SK-MEL-5 (cell line): ENCODE measurements at regions not wholly inside any gene's neighbourhood (a gene's known extent, or its start where the extent isn't known, plus 50 kb on each side); places are given as distances from the start of the nearest gene placed in this dataset.

ENCODE experiments used
- DNase-seq: peaks from one replicate; pipeline ENCODE4 v3.0.0-alpha.2; 2016; ENCODE audit warnings: low read depth, low spot score
- in situ Hi-C: cut with HindIII; loops from 2 replicates; pipeline ENCODE4 v1.10.0; 2016; ENCODE audit warnings: low sequenced_read_pairs, high pct_unique_total_duplicates, low pct_unique_long_range_greater_than_20kb

DNA sequence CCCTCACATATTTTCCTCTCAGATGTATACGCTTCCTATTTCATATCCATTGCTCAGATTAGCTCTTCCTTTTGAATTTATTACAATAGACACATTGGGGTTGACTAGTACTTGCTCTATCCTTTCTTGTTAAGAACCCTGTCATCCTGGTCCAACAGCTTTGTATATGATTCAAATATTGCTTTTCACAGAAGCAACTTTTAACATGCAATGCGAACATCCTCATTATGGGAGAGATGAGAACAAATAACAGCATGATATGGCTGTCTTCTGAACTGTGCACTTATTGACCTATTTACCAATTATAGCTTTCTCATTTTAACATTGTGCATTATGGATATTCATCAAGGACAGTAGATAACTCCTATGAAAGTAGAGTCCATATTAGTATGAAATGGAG, 510.8 kb downstream of the PTPRC start:
- in situ Hi-C loops: no loop called here
- no peak for DNase-seq

DNA sequence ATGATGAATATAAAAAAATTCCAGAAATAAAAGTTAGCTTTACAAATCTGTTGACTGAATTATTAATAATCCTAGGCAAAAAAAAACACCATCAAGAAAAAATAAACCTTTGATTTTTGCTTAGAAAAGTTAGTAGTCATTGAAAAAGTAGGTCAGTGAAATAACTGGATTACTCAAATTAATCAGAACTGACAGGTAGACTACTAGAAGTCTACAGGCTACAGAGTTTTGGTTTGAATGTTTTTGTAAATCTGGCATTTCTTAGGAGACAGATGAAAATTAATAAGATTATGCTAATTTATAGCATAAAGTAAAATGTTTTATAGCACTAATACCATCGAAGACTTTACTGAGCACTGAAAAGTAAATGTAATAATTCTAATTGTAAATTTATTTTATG, 511.9 kb downstream of the PTPRC start:
- in situ Hi-C loops: no loop called here
- no peak for DNase-seq

DNA sequence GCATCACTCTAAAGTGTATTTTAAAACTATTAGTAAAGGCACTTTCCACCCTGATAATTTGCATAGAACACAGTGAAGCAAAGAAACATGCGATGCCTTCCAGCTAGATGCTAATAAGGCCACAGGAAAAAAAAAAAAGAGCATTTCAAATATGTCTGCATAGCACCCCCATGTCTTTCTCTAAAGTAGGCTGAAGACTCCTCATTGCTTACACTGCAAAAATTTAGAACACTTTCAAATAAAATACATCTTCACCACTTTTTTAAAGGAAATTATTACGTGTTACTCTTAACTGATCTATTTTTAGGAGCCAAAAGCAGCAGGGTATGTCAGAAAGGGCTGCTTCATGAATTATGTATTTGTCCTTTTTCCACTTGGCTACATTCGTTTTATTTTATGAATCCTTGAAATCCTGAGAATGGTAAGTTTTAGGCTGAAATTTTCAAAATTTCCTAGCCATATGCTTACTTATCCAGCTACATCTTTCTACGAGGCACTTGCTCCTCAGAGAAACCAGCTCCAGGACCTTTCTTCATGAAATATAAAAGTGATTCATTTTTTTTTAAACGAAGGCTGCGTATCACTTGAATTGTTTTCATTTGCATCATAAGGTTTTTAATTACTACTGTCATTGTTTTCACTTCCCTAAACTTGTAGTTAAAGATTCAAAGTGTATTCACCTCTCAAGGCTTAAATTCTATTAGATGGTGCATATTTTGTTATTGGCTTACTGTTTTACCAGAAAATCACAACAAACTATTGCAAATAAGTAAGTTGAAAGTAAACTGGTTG, 513.0 kb downstream of the PTPRC start:
- in situ Hi-C loops: no loop called here
- DNase-seq: no peak

DNA sequence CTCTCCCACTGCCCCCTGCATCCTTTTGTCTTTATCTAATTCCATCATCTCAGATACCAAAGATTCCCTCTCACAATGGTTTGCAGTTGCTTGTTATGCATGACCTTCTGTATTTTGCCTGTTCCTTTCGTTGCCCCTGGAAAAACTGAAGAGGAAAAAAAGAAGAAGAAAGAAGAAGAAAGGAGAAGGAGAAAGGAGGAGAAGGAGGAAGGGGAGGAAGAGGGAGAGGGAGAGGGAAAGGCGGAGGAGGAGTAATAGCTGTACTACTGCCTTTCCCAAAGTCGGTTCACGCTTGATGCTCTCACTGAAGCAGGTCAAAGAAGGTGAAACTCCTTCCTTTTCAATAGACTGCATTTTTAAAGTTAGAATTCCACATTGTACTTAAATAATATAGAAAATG, 513.8 kb downstream of the PTPRC start:
- no peak for DNase-seq
- in situ Hi-C loops: no loop called here

DNA sequence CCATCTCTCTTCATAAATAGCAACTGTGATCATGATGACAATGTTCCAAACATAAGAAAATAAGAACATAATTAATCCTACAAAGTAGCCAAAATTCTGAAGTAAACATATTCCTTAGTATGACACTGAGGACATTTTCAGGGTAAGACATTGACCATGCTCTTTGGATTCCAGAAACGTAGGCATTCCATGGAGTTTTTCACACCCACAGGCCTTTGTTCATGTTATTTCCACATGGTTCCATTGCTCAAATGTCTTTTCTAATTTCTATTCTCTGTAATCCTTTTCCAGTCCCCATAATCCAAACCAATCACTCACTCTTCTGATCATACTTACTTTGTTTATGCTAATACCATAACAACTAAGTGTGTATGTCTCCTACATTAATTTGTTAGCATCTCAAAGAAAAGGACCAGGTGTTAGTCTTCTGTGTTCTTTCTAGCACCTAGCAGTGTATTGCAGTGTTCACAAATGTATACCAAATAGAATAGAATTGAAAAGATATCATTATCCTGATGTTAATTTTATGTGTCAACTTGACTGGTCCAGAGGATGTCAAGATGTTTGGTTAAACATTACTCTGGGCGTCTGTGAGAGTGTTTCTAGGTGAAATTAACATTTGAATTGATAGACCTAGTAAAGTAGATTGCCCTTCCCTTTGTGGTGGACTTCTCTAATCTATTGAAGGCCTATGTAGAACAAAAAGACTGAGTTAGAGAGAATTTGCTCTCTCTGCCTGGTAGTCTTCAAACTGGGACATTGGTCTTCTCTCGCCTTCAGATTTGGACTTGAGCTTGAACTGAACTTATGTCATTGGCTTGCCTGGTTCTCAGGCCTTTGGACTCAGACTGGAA, 516.6 kb downstream of the PTPRC start:
- in situ Hi-C loops: no loop called here
- no peak for DNase-seq

DNA sequence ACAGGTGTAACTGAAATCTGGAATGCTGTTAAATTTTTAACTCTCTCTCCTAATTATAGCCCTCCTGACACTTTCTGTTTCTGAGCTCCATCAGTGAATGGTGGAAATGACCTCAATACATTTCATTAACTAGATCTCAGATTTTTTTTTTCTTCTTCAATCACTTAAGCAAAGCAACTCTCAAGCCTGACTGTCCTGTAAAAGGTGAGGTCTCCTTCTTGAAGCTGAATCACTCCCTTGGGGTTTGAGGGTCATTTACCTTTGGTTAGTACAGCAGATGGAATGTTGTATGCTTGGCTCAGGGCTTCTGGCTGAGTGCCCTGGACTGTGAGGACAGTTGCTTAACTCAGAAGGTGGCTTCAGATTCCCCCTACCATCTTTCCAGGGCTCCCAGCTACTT, 518.7 kb downstream of the PTPRC start:
- in situ Hi-C loops: no loop called here
- DNase-seq: no peak

DNA sequence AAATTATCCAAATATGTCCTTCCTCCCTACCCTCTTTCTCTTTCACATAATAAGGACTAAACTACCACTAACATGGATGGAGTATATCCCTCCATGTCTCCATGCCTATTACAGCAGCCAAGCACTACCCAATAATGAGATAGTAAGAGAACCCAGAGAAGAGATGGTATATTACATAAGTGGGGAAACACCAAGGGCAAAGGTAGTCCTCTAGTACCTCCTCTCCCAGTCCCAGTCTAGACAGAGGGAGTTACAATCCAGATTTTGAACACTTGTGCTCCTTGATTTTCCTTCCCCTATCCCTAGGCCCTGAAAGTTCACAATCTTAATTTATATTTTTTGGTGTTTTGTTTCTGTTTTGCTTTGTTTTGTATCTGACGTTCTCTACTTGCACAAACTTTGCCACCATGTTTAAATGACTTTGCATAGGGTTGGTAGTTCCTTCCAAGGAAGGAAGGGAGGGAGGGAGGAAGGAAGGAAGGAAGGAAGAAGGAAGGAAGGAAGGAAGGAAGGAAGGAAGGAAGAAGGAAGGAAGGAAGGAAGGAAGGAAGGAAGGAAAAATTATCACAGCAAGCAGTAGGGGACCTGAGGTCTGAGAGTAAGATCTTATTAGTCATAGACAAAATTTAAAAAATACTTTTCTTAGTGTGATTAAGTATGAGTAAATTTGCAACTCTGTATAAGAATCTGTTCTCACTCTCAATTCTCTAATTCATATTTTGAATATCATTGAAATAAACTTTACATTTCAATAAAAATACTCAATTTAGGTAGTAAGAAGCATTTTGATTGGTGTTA, 521.9 kb downstream of the PTPRC start:
- in situ Hi-C loops: no loop called here
- DNase-seq: no peak

DNA sequence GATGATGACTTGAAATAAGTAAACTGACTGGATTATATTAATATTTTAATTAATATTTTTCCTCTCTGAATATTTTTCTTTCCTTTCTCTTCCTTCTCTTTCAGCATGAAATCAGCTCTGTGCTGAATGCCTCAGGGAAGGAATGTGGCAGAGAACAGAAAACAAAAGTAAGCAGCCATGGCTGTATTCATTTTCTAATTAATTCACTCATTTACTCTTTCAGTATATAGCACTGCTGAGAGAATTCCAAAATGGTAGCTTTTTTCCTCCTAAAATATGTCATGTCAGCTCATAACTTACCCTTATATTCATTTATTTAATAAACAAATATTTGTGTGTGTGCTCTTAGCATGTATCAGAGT, 522.5 kb downstream of the PTPRC start:
- in situ Hi-C loops: no loop called here
- no peak for DNase-seq

DNA sequence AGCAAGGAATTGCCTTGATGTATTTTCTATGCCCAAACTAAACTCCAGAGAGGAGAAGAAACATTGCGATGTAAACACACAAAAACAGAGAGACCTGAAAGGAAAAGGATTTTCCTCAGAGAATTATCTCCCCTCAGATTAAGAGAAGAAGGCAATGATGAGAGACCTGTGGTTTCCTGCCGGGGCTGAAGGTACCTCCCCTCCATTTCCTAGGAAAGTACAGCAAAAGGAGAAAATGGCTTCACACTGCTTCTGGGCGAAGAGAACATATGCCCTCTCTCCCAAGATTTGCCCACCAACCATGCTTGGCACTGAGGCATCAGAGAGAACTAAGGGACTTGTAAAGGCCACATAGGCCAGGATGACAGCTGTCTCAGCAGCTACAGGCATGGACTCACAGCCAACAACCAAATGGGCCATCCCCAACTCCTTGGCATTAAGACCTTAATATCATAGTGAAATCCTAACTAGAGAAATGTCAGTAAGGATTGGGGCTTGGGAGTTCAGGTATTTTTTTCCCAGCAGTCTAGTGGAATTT, 523.0 kb downstream of the PTPRC start:
- DNase-seq: no peak
- in situ Hi-C loops: no loop called here

DNA sequence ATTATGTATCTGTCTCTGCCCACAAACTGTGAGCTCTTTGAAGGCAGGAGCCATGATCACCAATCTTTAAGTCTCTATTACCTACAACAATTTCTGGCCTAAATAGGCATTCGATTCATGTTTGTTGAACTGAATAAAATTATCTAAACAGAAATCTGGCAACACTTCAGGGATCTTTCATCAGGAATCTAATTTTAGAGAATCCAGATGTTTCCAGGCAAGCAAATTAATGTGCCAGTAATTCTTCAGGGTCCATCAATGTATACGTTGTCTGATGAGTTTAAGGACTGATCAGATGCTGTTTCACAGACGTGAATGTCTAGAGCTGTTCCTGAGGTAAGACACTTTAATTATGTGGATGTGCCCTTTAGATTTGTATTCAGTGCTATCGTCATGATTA, 524.4 kb downstream of the PTPRC start:
- DNase-seq: no peak
- in situ Hi-C loops: no loop called here

DNA sequence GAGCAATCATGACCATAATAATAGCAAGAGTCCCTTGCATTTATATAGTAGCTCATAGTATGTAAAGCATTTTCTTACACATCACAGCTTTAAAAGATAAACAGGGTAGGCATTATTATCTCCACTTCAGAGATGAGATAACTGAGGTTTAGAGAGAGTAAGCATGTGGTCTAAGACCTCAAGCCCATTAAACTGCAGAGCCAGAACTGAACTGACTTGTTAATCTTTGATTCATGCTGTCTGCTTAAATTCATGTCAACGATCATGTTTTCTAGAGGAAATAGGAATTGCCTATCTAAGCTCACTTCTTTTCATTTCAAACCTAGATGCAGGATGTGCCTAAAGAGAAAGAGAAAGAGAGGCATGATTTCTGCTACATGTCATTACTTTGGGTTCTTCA, 524.8 kb downstream of the PTPRC start:
- no peak for DNase-seq
- in situ Hi-C loops: no loop called here

DNA sequence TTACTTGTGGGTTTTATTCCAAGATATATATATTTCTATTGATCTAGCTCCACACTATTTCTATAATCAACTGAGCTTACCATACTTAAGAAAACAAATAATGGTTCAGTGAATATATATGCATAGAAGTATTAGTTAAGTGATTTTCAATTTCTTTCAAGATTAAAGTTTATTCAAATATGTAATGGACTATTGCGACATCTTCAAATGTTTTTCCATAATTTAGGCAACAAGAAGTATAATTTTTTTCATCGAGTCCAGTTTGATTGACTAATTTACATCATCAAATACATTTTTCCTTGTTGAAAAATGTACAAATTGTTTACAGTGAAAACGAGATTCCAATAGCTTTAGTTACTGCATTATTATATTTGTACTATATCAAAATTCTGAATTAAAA, 528.6 kb downstream of the PTPRC start:
- in situ Hi-C loops: no loop called here
- no peak for DNase-seq

DNA sequence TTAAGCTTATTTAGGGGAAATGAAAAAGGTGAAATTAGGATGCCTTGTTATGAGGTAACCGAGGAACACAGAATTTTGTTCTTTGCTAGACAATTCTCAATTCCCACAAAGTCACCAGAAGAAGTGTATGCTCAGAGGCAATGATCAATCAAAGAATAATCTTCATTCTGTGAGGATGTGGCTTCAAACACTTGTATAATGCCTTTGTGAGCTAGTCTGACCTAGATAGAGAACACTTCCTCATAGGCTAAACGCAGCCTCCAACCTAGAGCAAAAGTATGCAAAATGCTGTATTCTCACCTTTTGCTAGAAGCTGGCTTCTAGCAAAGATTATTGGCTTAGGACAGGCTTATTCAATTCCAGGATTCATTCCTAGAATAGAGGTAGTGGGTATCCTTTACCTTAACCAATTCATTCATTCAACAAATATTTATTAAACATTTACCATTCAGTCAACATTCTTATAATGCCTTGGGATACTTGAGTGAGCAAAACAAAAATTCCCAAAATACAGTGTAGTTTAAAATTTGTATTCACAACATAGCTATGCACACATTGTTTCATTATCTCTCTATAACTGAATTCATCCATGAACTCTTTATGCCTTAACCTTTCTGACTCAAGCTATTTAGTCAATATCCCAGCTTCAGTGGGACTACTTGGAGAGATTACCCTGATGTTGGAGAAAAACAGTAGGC, 530.2 kb downstream of the PTPRC start:
- DNase-seq: no peak
- in situ Hi-C loops: no loop called here

DNA sequence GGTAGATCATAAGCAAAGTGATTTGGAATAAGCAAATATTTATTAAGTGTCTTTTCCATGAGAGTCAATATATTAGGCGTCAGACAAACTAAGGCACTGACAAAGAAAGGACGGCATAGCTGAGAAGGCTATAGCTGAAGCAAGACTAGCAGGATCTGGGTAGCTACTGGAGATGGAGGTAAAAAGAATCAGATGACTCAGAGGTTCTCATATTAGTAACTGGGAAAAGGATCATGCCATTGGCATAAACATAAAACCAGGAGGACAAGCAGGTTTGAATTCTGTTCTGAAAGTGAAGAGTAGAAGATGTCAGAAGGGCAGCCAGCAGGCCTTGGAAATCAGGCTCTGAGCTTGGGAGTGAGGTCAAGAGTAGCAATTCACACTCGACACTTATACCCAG, 531.9 kb downstream of the PTPRC start:
- in situ Hi-C loops: no loop called here
- DNase-seq: no peak

DNA sequence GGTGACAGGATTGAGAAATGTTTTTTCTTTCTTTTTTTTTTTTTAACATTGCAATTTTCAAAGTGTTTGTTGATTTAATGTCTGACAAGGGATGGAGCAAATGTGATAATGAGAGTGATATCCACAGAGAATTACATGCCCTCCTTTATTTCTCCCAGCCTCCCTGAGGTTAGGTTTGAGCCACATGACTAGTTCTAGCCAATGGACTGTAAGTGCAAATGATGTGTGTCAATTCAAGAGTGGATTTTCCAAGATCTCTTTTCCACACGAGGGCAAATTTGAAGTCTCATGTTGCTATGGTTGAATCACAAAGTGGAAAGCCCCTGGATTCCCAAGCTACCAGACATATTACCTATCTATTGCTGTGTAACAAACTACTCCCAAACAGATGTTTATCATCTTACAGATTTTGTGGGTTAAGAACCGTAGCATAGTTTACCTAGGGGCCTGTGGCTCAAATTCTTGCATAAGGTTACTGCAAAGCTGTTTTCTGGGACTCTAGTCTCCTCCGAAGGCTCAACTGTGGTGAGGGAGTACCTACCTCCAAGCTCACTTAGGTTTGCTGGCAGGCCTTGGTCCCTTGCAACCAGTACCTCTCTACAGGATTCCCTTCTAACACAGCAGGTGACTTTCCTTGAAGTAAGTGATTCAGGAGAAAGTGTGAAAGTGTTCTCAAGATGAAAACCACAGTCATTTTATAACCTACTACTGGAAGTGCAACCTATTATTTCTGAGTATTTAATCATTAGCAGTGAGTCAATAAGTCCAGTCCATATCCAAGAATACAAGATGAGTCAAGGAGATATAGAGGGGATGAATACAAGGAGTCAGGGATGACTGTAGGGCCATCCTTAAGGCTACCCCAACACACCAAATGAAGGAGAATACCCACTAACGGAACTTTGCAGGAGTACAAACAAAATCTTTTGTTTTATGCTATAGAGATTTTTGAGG, 533.6 kb downstream of the PTPRC start:
- DNase-seq: no peak
- in situ Hi-C loops: no loop called here

DNA sequence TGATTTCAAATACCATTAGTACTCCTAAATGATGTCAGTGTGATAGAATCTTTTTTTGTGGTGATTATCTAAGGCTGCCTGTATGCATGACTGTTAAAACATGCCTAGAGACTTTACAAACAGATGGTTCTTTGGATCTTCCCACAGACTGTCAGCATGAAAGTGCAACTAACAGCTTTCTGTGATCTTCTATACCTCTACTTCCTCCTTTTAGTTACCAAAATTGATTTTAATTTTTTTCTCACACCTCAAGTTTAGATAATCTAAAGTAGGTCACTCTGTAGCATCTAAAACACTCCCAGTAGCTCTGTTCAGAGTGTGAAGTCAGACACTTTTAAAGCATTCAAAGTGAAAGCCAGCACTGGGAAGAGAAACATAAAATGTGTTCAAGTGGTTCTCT, 534.5 kb downstream of the PTPRC start:
- in situ Hi-C loops: no loop called here

DNA sequence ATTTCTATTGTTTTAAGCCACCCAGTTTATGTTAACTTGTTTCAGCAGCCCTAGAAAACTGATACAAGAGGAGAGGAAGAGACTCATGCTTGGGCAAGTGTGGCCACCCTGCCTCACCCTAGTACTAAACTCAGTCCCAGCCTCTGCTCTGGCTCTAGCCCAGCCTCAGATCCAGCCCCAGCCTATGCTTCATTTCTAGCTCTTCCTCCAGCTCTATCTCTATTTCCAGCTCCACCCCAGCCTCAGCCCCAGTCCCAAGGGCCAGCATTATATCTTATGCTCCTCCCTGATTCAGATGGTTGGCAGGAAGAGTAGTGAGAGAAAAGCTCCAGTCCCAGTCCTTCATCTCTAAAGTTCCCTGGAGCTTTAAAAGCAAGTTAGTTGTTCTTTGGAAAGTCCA, 535.5 kb downstream of the PTPRC start:
- in situ Hi-C loops: no loop called here
- DNase-seq: no peak

More for the DNA sequence above, 534.5 kb downstream of the PTPRC start:
- DNase-seq: no peak
